GM12878 (cell line): ENCODE measurements at regions not wholly inside any gene's neighbourhood (a gene's known extent, or its start where the extent isn't known, plus 50 kb on each side); places are given as distances from the start of the nearest gene placed in this dataset.

Source experiments
- ATAC-seq: fragments of 200-7000 bp; cut with Tn5 transposase; 3 replicates; pipeline ENCODE4 v1.9.1; 2020; ENCODE audit warnings: mild to moderate bottlenecking, moderate library complexity
- BruUV-seq: library from RNA; stranded (reverse); fragments of 400-500 nt; replicated peaks from 2 replicates; lab custom pipeline; 2021; lab: Mats Ljungman, UMichigan
- CTCF ChIA-PET: fragments of 300-600 bp; sonication (Branson Sonifier 250); formaldehyde crosslinking; extraction: SDS; loops from one replicate; lab custom pipeline; 2021; ENCODE audit warnings: inconsistent platforms; lab: Yijun Ruan, JAX
- POLR2A ChIA-PET: fragments of 350-600 bp; formaldehyde crosslinking; extraction: SDS; loops from one replicate; lab custom pipeline; 2021; ENCODE audit warnings: inconsistent platforms; lab: Charles Lee
- RAD21 ChIA-PET: fragments of 300-600 bp; sonication (Branson Sonifier 250); formaldehyde crosslinking; loops from one replicate; lab custom pipeline; 2023; ENCODE audit warnings: antibody characterized with exemption; ENCODE audit not compliant: unreplicated experiment; lab: Charles Lee
- SMC1A ChIA-PET: fragments of 300-600 bp; sonication (Branson Sonifier 250); formaldehyde crosslinking; loops from one replicate; lab custom pipeline; 2023; ENCODE audit not compliant: unreplicated experiment, uncharacterized antibody; lab: Charles Lee
- DNase-seq: peaks from one replicate; pipeline ENCODE4 v3.0.0-alpha.2; 2011; ENCODE audit warnings: low read depth, low spot score
- FAIRE-seq: peaks from 3 replicates; lab custom pipeline; 2011; peaks lifted over from hg19 to GRCh38; lab: Jason Lieb, UNC
- H2AFZ ChIP-seq: 2 replicates; pipeline ENCODE4 v1.6.0; 2011; ENCODE audit warnings: low read depth, low read length, control low read depth; ENCODE audit not compliant: control insufficient read depth
- H3K27ac ChIP-seq: 2 replicates; pipeline ENCODE4 v1.5.1; 2011; ENCODE audit warnings: control low read depth; ENCODE audit not compliant: control insufficient read depth, insufficient read depth
- H3K27me3 ChIP-seq, 2 experiments: replicated peaks in 1 of 2; 2 replicates each; pipeline versions ENCODE4 v1.6.0 to v1.6.1; 2011; ENCODE audit warnings: low read length in 1 of 2; ENCODE audit not compliant: control insufficient read depth in 2 of 2, insufficient read depth in 2 of 2
- H3K36me3 ChIP-seq, 2 experiments: 2 replicates each; pipeline ENCODE4 v1.5.1; 2011; ENCODE audit warnings: low read length in 1 of 2; ENCODE audit not compliant: control insufficient read depth in 2 of 2, insufficient read depth in 2 of 2
- H3K4me1 ChIP-seq: 2 replicates; pipeline ENCODE4 v1.6.1; 2011; ENCODE audit warnings: mild to moderate bottlenecking, low read length, moderate library complexity, mixed read lengths; ENCODE audit not compliant: control insufficient read depth, insufficient read depth
- H3K4me2 ChIP-seq: 2 replicates; pipeline ENCODE4 v1.6.0; 2011; ENCODE audit warnings: control low read depth; ENCODE audit not compliant: control insufficient read depth, insufficient read depth
- H3K4me3 ChIP-seq: fragments of 200-600 bp; sonication (generic); 2 replicates; pipeline ENCODE4 v1.5.1; 2016
- H3K79me2 ChIP-seq: 2 replicates; pipeline ENCODE4 v1.6.0; 2011; ENCODE audit warnings: low read length; ENCODE audit not compliant: control insufficient read depth, insufficient read depth
- H3K9ac ChIP-seq: 2 replicates; pipeline ENCODE4 v1.8.0; 2011; ENCODE audit warnings: low read length, control low read depth, mixed read lengths; ENCODE audit not compliant: control insufficient read depth, insufficient read depth
- H3K9me3 ChIP-seq: replicated peaks from 3 replicates; pipeline ENCODE4 v1.5.1; 2011; ENCODE audit warnings: mild to moderate bottlenecking, low read length; ENCODE audit not compliant: control insufficient read depth, insufficient read depth
- H4K20me1 ChIP-seq: 2 replicates; pipeline ENCODE4 v1.6.0; 2011; ENCODE audit not compliant: control insufficient read depth, insufficient read depth
- ATF7 ChIP-seq: fragments of 450-650 bp; IDR thresholded peaks from 2 replicates; pipeline ENCODE4 v1.6.1; 2016; ENCODE audit warnings: low read depth, mild to moderate bottlenecking
- FOXK2 ChIP-seq: fragments of 450-650 bp; IDR thresholded peaks from 2 replicates; pipeline ENCODE4 v1.6.1; 2017; ENCODE audit warnings: mild to moderate bottlenecking, moderate library complexity
- IRF4 ChIP-seq: IDR thresholded peaks from 2 replicates; pipeline ENCODE4 v1.6.1; 2011; ENCODE audit warnings: low read depth, low read length
- NFYB ChIP-seq: IDR thresholded peaks from 2 replicates; pipeline ENCODE4 v1.6.1; 2011; ENCODE audit warnings: low read depth, mild to moderate bottlenecking, low read length, improper control_type of control experiment, moderate library complexity; ENCODE audit not compliant: insufficient read depth
- POU2F2 ChIP-seq: IDR thresholded peaks from 3 replicates; pipeline ENCODE4 v1.6.1; 2011; ENCODE audit warnings: low read depth, mild to moderate bottlenecking, low read length, borderline replicate concordance
- SP1 ChIP-seq: IDR thresholded peaks from one replicate; pipeline ENCODE4 v1.6.1; 2011; ENCODE audit warnings: low read depth, low read length
- TBL1XR1 ChIP-seq: IDR thresholded peaks from 2 replicates; pipeline ENCODE4 v1.6.1; 2012; ENCODE audit warnings: low read depth, low read length, improper control_type of control experiment
- WGBS: methylation state at CpG from one replicate; pipeline ENCODE4 v1.1.6; 2016; ENCODE audit warnings: low lambda C conversion rate; ENCODE audit not compliant: insufficient replicate concordance, insufficient coverage; ENCODE audit errors: missing lambda C conversion rate; 5-methylcytosine and 5-hydroxymethylcytosine counted together
- in situ Hi-C: fragments of 300-500 bp; cut with MboI; formaldehyde crosslinking; loops from 9 replicates; pipeline ENCODE4 v1.14.3; 2018; ENCODE audit warnings: mixed read lengths
- intact Hi-C: fragments of 100-400 bp; cut with micrococcal nuclease; formaldehyde crosslinking; loops from one replicate; pipeline ENCODE4 v1.14.2; 2022; ENCODE audit not compliant: unreplicated experiment
- TF ChIP-seq, protein P1 (sequence below): fragments of 450-650 bp; formaldehyde crosslinking; IDR thresholded peaks from 2 replicates; pipeline ENCODE4 v1.5.0; 2022; ENCODE audit warnings: mild to moderate bottlenecking, missing genetic modification characterization
- TF ChIP-seq, protein P2 (sequence below): fragments of 450-650 bp; IDR thresholded peaks from 2 replicates; pipeline ENCODE4 v1.6.1; 2017; ENCODE audit warnings: antibody characterized with exemption, mild to moderate bottlenecking, moderate library complexity
- TF ChIP-seq, protein P3 (sequence below): fragments of 450-650 bp; IDR thresholded peaks from 2 replicates; pipeline ENCODE4 v1.6.1; 2016; ENCODE audit warnings: mild to moderate bottlenecking
- TF ChIP-seq, protein P4 (sequence below): fragments of 450-650 bp; IDR thresholded peaks from 2 replicates; pipeline ENCODE4 v1.6.1; 2017; ENCODE audit warnings: borderline replicate concordance

DNA sequence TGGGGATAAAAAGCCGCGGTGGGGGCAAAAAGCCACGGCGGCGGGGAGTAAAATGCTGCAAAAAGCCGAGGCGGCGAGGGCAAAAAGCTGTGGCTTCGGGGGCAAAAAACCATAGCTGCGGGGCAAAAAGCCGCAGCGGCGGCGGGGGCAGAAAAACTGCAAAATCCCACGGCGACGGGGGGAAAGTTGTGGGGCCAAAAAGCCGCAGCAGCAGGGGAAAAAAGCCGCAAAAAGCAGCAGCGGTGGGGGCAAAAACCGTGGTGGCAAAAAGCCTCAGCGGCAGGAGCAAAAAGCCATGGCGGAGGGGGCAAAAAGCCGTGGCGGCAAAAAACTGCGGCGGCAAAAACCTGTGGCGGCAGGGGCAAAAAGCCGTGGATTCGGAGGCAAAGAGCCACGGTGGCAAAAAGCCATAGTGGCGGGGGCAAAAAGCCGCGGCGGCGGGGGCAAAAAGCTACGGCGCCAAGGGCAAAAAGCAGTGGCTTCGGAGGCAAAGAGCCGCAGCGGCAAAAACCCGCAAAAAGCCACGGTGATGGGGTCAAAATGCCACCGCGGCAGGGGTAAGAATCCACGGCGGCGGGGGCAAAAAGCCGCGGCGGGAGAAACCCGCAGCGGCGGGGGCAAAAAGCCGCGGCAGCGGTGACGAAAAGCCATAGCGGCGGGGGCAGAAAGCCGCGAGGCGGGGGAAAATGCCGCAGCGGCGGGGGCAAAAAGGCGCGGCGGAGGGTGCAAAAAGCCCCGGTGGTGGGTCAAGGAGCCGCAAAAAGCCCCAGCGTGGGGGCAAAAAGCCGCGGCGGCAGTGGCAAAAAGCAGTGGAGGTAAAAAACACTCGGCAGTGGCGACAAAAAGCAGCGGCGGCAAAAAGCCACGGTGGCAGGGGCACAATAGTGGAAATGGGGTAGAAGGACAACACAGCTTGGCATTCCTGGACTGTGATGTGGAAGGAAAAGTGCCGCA lies 192.8 kb downstream of the SHCBP1 start (continued):
- TF ChIP-seq, protein P1, sequence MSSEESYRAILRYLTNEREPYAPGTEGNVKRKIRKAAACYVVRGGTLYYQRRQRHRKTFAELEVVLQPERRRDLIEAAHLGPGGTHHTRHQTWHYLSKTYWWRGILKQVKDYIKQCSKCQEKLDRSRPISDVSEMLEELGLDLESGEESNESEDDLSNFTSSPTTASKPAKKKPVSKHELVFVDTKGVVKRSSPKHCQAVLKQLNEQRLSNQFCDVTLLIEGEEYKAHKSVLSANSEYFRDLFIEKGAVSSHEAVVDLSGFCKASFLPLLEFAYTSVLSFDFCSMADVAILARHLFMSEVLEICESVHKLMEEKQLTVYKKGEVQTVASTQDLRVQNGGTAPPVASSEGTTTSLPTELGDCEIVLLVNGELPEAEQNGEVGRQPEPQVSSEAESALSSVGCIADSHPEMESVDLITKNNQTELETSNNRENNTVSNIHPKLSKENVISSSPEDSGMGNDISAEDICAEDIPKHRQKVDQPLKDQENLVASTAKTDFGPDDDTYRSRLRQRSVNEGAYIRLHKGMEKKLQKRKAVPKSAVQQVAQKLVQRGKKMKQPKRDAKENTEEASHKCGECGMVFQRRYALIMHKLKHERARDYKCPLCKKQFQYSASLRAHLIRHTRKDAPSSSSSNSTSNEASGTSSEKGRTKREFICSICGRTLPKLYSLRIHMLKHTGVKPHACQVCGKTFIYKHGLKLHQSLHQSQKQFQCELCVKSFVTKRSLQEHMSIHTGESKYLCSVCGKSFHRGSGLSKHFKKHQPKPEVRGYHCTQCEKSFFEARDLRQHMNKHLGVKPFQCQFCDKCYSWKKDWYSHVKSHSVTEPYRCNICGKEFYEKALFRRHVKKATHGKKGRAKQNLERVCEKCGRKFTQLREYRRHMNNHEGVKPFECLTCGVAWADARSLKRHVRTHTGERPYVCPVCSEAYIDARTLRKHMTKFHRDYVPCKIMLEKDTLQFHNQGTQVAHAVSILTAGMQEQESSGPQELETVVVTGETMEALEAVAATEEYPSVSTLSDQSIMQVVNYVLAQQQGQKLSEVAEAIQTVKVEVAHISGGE, result no peak
- TF ChIP-seq IRF4, result no peak
- TF ChIP-seq TBL1XR1, result no peak
- TF ChIP-seq POU2F2, result no peak
- TF ChIP-seq SP1, result no peak

DNA sequence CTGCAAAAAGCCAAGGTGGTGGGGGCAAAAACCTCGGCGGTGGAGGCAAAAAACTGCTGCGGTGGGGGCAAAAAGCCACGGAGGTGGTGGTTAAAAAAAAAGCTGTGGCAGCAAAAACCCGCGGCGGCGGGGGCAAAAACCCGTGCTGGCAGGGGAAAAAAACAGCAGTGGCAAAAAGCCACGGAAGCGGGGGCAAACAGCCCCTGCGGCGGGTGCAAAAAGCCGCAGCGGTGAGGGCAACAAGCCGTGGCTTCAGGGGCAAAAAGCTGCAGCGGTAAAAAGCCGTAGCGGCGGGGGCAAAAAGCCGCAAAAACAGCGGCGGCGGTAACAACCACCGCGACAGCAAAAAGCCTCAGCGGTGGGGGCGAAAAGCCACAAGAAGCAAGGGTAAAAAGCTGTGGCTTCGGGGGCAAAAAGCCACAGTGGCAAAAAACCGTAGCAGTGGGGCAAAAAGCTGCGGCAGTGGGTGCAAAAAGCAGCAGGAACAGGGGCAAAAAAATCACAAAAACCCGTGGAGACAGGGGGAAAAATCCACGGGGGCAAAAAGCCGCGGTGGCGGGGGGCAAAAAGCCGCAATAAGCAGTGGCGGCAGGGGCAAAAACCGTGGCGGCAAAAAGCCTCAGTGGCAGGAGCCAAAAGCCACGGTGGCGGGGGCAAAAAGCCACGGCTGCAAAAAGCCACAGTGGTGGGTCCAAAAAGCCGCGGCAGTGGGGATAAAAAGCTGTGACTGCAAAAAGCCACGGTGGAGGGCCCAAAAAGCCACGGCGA lies 193.7 kb downstream of the SHCBP1 start:
- FAIRE-seq, result no peak
- no TSS peak for BruUV-seq
- intact Hi-C loops, result no loop called here
- TF ChIP-seq, protein P2, sequence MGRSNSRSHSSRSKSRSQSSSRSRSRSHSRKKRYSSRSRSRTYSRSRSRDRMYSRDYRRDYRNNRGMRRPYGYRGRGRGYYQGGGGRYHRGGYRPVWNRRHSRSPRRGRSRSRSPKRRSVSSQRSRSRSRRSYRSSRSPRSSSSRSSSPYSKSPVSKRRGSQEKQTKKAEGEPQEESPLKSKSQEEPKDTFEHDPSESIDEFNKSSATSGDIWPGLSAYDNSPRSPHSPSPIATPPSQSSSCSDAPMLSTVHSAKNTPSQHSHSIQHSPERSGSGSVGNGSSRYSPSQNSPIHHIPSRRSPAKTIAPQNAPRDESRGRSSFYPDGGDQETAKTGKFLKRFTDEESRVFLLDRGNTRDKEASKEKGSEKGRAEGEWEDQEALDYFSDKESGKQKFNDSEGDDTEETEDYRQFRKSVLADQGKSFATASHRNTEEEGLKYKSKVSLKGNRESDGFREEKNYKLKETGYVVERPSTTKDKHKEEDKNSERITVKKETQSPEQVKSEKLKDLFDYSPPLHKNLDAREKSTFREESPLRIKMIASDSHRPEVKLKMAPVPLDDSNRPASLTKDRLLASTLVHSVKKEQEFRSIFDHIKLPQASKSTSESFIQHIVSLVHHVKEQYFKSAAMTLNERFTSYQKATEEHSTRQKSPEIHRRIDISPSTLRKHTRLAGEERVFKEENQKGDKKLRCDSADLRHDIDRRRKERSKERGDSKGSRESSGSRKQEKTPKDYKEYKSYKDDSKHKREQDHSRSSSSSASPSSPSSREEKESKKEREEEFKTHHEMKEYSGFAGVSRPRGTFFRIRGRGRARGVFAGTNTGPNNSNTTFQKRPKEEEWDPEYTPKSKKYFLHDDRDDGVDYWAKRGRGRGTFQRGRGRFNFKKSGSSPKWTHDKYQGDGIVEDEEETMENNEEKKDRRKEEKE, result no peak
- no peak for TF ChIP-seq SP1
- TF ChIP-seq, protein P3, sequence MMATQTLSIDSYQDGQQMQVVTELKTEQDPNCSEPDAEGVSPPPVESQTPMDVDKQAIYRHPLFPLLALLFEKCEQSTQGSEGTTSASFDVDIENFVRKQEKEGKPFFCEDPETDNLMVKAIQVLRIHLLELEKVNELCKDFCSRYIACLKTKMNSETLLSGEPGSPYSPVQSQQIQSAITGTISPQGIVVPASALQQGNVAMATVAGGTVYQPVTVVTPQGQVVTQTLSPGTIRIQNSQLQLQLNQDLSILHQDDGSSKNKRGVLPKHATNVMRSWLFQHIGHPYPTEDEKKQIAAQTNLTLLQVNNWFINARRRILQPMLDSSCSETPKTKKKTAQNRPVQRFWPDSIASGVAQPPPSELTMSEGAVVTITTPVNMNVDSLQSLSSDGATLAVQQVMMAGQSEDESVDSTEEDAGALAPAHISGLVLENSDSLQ, result no peak
- TF ChIP-seq NFYB, result no peak
- TF ChIP-seq, protein P4, sequence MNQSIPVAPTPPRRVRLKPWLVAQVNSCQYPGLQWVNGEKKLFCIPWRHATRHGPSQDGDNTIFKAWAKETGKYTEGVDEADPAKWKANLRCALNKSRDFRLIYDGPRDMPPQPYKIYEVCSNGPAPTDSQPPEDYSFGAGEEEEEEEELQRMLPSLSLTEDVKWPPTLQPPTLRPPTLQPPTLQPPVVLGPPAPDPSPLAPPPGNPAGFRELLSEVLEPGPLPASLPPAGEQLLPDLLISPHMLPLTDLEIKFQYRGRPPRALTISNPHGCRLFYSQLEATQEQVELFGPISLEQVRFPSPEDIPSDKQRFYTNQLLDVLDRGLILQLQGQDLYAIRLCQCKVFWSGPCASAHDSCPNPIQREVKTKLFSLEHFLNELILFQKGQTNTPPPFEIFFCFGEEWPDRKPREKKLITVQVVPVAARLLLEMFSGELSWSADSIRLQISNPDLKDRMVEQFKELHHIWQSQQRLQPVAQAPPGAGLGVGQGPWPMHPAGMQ, result no peak
- no peak for TF ChIP-seq ATF7
- no peak for TF ChIP-seq FOXK2

More for the DNA sequence above, 193.7 kb downstream of the SHCBP1 start:
- ChIA-PET RAD21 (no interaction called here), SMC1A (no interaction called here), CTCF (no interaction called here), POLR2A (no interaction called here)
- Histone ChIP-seq H3K79me2 (no peaks in the 10 kb centered on the region), H3K27me3 (no peaks in the 10 kb centered on the region), H3K36me3 (no peaks in the 10 kb centered on the region), H3K27ac (no peak overlapping the region), H3K4me1 (no peaks in the 10 kb centered on the region), H4K20me1 (no peaks in the 10 kb centered on the region), H3K4me2 (no peak overlapping the region), H3K4me3 (no peak overlapping the region), H3K9ac (no peak overlapping the region), H2AFZ (no peak overlapping the region), H3K9me3 (no peaks in the 10 kb centered on the region; the same call in 2 of the 3 replicates)
- 78% methylated on average over 43 of the region's 48 CpGs for WGBS
- no peak for ATAC-seq
- no peak for DNase-seq
- in situ Hi-C loops, result no loop called here
